ENCODE measurements at regions not wholly inside any gene's neighbourhood (a gene's known extent, or its start where the extent isn't known, plus 50 kb on each side); places are given as distances from the start of the nearest gene placed in this dataset.

DNA sequence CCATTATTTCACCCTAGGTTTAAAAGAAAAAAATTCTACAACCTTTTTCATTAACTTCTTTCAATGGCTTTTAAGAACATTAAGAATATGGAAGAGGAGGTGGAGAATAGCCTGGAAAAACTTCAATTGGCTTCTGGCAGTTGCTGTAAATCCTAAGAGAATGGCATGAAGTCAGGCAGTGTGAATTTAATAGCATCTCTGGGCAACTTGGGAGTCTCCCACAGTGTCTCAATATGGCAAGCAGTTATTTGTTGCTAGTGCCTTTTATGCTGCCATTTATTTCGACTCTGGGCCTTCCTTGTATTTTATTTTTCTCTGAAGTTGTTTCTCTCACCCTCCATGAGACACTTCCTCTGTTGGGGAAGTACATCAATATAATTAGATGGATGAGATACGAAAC lies 322.1 kb downstream of the CBLL2 start:
- TF ChIP-seq, protein P1, sequence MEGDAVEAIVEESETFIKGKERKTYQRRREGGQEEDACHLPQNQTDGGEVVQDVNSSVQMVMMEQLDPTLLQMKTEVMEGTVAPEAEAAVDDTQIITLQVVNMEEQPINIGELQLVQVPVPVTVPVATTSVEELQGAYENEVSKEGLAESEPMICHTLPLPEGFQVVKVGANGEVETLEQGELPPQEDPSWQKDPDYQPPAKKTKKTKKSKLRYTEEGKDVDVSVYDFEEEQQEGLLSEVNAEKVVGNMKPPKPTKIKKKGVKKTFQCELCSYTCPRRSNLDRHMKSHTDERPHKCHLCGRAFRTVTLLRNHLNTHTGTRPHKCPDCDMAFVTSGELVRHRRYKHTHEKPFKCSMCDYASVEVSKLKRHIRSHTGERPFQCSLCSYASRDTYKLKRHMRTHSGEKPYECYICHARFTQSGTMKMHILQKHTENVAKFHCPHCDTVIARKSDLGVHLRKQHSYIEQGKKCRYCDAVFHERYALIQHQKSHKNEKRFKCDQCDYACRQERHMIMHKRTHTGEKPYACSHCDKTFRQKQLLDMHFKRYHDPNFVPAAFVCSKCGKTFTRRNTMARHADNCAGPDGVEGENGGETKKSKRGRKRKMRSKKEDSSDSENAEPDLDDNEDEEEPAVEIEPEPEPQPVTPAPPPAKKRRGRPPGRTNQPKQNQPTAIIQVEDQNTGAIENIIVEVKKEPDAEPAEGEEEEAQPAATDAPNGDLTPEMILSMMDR (IDR thresholded peaks at IDR 0.05) = no peak
- no peak for TF ChIP-seq POLR2AphosphoS5 (IDR thresholded peaks at IDR 0.05)
